ENCODE measurements at regions not wholly inside any gene's neighbourhood (a gene's known extent, or its start where the extent isn't known, plus 50 kb on each side); places are given as distances from the start of the nearest gene placed in this dataset.

DNA sequence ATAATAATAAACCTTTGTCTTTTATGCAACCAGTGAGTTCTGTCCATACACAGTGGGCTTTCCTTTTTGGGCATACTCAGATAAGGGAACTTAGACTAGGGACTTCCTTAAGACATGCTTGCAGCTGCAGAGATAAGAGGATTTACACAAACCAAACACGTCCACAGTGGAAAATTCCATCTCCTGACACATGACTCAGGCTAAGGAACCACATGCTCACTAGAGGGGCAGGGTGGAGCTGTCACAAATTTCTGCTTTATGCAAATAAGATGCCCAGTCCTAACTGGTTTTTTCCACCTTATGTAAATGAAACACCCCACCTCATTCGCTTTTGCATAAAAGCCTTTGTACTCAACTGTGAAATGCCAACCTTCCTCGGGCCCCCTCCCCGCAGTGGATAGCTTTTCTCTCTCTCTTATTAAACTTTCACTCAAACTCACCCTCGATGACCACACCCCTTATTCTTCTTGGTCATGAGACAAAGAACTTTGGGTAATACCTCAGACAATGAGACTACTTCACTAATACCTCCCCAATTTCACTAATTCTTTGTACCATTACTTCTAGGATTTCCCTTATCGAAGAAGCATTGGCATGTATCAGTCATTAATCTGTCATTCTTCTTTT lies 170.3 kb upstream of the FTMT start:
- no peak for FAIRE-seq

DNA sequence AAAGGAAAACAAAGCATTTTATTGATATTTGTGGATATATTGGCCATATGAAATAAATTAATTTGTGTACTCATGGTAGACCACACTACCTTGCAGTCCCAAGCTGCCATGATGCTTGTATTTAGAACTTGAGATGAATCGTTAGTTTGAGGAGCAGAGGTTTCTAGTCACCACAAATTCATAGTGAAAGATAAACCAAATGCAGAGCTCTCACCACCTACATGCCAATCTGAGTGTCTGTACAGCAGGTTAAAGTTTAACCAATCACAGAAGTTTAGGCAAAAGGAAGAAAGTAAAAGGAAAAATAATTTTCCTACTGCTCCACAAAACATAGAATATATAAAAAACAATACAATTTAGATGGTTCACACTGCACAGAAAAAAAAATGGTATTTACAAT lies 163.6 kb upstream of the FTMT start:
- FAIRE-seq, result no peak

DNA sequence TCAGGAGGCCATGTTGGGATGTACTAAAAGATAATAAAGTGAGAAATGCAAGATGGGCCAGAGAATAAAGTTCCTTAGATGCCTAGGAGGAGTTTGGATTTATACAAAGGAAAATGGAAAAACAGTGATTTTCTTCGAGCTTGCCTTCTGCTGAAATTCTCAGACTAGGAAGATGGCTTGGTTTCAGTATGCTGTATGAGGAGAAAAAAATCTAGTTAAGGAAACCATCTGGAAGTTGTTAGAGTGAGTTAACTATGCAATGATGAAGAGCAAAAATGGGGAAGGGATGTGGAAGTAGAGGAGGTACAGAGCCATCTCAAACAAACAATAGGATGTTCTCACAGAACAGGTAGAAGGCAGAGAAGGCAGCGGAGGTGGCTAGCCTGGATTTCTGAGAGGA lies 162.9 kb upstream of the FTMT start:
- FAIRE-seq, result no peak

DNA sequence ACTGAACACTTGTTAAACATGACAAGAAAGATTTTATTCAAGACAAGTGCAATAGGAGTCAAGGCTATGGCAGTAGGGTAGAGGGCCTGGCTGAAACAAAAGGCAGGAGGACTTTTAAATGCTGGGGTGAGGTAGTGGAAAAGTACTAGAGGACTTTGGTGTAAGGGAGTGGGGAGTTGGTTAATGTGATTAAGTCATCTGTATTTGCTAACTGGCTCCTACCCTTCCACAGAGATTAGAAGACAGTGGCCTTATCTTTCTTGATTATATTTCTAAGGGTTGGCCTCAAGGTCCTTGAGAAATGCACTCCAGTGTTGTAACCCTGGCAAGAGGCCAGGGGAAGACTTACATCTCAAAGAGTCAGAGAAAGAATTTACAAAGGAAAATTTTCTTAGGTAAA lies 160.2 kb upstream of the FTMT start:
- FAIRE-seq, result no peak

DNA sequence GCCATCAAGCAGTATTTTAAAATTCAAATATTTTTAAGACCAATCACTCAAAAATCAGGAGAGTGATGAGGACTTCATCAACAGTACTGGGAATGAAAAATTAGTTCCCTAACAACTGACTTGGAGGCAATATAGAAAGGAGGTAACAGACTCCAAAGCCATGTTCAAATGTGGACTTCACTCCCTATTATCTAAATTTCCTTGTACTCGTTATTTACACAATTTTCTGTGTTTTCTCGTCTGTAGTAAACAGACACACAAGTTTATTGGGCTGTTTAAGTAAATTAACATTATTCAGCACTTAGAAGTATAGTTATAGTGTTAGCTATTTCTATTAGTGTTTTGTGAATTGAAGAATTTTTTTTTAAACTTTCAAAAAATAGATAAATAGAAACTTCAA lies 159.5 kb upstream of the FTMT start:
- peak; percentile 25 for FAIRE-seq

DNA sequence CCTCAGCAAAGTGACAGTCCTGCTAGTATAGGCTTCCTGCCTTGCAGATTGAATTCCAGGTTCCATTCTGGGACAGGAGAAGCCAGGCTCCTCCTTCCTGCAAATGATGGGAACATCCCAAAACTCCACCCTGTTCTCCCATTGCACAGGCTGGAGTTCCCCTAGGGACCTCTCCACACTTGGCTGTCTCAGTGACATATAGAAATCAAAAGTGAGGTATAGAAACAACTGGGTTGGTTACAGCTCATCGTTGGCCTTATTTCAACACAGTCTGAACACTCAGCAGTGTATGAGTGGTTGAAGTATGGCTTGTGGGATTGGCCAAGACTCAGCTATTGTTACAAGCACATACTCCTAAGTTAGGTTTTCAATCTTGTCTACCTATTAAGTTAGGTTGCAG lies 157.8 kb upstream of the FTMT start:
- FAIRE-seq, result peak; percentile 9

DNA sequence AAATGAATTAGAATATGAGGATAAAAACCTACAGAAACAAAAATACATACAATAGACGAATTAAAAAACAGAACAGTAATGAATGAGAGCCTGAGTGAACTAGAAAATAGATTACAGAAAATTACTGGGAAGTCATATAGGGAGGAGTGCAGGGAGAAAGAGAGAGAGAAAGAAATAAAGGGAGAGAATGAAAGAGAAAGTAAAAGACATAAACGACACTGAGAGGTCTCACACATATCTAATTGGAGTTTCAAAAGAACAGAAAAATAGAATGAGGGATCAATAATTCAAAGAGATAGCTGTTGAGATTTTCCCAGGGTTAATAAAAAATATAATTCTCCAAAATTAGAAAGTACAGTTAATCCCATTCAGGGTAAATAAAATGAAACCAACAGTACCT lies 156.4 kb upstream of the FTMT start:
- FAIRE-seq, result peak; percentile 93

DNA sequence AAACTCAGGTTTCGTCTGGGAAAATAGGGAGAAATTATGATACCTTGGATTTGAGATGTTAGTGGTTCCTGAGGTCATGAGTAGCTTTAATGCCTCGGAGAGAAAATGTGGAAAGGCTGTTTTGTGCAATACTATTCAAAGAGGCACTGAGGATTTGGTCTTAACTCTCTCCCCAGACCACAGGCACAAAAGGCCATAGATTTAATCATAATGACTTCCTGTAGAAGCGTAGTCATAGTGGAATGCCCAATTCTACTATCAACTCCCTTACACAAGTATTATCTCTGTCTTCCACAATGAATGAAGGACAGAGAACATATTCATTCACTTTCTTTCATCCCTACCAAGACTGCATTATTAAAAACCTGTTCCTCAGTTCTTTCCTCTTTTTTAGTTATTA lies 153.0 kb upstream of the FTMT start:
- FAIRE-seq, result no peak

DNA sequence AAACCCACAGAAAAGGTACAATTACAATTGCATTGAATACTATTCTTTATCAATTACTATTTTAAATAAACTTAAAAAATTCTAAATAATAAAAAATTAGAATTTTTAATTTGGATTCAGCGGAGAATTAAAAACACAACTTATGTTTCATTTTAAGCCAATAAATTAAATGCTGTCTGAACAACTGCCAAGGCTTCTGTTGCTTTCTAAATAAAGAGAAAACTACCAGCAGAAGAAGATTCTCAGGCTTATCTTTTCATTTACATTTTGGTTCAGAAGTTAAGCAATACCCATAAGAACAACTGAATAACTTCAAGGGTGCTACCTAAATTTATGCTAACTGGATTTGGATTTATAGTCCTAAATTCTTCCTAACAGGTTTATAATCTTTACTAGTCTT lies 150.0 kb upstream of the FTMT start:
- no peak for FAIRE-seq

DNA sequence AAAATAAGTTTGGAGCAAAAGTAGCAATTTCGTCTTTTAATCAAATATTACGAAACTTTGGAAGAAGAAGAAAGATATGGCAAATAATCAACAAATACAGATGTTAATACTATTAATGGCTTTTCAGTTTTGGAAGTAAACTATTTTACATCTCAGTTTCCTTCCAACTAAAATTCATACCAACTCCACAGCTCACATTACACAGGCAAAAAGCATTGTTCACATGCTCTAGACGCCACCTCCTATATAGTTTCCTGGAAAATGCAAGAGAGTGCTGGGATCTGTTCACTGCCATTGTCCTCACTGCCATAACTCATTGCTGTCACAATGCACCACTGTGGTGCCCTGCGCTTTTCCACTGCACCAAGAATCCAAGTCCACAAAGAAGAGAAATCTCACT lies 149.0 kb upstream of the FTMT start:
- no peak for FAIRE-seq

DNA sequence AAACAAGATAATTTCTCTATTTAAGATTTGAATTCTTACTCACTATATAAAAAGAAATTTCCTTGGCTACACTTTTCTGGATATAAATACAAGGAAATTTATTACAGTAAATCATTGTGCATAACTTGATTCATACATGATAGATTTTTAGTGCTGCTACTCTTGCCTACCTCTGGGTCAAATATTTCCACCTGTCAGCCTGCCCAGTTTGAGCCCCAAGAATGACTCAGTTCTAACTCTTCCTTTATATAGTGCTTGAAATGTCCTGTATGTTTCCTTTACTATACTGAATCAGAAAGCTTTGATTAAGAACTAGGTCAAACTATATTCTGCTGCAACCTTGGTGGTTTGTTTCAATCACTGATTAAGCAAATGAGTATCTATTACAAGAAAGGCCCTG lies 147.4 kb upstream of the FTMT start:
- FAIRE-seq, result no peak

DNA sequence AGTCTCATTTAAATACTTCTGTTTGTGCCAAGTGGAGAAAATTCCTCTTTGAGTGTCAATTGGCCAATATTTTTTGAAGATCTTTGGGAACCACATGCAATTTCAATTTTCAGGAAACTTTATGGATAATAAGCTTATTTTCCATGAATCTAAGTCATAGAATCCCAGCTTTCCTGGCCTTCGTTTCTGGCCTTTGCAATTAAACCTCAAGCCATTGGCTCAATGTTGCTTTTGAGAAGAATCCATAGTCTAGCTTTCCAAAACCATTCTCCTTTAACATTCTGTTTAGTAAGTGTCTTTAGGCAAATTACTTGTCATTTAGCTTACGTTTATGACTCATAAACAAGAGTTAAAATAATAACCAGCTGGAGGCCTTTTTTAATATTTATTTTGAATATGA lies 145.0 kb upstream of the FTMT start:
- no peak for FAIRE-seq

DNA sequence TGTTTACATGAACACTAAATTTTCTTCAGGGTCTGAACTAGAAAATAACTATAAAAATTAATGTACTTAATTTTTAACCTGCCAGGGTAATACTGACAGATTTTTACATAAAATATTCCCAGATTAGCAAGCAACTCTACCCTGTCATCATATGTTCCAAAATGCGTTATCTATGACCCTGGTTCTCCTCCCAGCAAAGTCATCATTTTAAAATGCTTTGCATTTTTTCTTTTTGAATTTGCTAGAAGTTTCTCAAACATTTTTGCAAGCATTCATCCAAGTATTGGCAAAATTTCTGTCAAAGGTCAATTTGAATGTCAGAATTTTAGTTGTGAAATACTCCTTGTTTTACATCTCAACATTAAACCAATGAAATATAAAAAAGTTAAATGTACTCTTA lies 144.5 kb upstream of the FTMT start:
- FAIRE-seq, result peak; percentile 29

DNA sequence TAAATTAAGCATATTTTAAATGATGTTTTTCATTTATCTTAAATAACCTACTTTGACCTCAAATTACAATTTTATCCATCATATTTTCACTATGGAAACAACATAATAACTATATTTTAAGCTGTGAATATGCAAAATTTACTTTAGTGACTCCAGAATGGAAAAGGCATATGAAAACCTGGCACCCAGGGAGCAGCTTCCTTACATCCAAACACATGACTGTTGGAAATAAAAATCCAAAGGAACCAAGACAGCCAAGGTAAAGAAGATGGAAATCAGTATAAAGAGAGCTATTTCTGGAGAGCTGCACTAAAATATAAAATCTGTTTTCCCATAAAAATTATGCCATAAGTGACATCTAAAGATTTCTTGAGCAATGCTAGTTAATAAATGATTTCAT lies 140.3 kb upstream of the FTMT start:
- FAIRE-seq, result no peak

DNA sequence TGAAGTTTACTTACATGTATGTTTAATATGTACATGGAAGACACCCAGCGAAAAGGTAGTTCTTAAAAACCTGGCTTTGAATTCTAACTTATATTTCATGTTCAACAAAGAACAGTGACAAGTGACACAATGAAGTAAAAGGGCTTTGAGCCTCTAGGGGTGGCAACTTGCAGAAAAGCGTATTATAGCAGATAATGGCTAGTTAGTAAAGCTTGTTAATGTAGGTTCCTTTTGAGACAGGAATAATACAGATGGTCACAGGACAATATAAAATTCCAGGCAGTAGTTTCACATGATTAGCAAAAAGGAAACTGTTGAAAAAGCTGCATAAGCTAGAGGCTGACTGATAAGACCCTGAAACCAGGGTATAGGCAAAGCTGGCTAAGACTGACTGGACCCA lies 132.4 kb upstream of the FTMT start:
- no peak for FAIRE-seq

DNA sequence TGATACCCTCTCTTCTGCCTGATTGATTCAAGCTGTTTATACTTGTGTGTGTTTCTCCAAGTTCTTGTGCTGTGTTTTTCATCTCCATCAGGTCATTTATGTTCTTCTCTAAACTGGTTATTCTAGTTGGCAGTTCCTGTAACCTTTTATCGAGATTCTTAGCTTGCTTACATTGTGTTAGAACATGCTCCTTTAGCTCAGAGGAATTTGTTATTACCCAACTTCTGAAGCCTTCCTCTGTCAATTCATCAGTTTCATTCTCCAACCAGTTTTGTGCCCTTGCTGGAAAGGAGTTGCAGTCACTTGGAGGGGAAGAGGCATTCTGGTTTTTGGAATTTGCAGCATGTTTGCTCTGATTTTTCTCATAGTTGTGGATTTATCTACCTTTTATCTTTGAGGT lies 126.2 kb upstream of the FTMT start:
- no peak for FAIRE-seq

DNA sequence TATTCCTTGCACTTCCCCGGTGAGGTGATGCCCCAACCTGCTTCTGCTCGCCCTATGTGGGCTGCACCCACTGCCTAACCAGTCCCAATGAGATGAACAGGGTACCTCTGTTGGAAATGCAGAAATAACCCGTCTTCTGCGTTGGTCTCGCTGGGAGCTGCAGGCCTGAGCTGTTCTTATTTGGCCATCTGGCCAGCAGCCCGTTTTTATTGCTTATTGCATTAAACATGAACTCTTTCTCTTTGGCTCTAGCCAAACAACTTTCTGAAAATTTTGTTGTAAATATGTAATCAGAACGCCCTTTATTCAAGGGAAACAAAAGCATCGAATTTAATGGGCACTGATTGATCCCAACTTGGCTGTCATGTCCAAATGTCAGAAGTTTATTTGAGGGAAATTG lies 124.7 kb upstream of the FTMT start:
- FAIRE-seq, result no peak

DNA sequence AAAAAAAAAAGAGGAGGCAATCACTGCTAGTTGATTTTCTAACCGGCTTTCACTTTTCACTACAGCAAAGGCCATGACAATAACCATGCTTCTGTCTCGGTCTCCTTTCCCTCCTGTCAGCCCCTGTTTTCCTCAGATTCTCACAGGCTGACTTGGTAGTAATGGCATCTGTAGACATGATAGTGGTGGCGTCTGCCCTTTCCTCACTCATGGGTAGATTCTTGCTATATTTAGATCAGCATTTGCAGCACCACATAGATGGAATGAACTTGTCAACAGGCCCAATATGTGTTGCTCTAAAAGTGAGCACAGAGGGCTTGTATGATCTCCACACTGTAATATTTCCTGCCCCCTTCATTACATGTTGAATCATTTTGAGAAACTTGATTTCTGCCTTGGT lies 120.3 kb upstream of the FTMT start:
- no peak for FAIRE-seq

DNA sequence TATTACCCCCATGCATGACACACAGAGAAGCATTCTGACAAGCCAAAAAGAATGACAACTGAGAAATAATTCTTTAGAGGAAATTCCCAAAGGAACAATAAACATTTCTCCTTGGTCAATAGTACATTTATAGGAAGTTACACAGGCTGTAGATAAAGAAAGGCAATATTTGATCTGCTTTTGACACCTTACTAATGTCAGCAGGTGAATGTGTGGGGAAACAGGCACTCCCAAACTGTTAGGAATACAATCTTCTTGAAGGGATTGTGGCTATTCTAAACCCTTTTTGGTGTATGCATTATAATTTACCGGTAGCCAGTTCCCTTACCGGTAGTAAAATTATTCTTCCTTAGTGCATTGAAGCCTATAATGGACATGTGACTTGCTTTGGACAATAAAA lies 116.1 kb upstream of the FTMT start:
- no peak for FAIRE-seq

DNA sequence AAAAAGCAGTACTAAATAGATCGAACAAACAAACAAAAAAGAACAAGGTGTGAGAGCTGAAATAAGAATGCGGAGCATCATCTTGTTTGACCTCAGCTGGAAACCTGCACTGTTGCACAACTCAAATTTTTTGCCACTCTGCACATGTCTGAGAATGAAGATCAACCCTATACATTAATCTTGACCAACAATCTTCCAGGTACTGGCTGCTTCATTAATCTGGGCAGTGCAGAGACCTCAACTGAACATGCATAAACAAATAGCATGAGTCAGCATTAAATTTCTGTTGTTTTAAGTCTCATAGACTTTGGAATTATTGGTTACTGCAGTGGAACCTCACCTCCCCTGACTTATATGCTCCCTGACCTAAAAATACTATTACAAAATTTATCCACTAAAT lies 114.6 kb upstream of the FTMT start:
- FAIRE-seq, result no peak

DNA sequence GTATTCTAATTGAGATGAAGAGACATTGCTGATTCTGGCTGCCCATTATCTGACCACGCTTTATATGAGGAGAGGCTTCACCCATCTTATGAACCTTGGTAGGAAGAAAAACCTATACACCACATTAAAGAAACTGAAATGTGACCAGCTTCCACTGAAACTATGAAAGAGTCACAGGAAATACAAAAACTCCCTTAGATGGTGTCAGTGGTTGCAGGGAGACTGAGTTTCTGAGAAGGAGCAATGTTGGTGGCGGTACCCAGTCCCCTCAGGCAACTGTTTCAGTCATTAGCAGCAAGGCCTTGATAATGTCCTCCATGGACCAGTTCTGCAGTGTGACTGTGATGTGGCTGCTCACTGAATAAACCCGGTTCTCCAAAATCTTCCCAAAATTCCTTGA lies 110.5 kb upstream of the FTMT start:
- no peak for FAIRE-seq

DNA sequence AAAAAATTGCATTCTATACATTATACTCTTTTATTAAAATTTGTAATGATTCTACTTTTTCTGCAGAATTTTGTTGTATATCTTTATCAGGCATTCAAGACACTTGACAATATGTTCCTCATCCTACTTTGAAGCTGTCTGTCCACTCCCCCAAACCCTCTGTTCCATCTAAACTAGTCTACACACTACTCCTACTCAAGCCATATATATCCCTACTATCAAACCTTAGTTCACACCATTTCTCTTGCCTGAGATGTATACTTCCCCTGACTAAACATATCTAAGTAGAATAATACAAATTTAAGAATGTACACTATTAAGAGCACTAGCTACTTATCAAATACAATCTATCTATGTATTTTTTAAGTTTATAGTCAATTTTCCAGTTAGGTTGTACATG lies 107.1 kb upstream of the FTMT start:
- FAIRE-seq, result no peak

DNA sequence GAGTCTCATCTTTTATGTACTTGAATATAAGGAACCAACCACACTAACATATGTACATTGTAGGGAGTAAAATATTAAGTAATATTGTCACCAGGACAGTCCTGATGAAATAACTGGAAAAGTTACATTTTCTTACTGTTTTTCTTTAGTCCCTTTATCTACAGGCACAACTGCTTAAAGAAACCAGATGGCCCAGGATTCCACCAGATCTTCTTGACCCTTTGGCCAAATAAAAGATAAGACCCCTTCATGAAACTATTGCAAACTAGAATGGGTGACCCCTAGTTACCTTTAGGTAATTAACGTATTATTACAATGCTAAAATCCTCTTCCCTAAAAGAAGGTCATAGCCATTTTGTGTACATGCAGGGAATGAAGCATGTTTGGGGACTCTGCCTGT lies 106.3 kb upstream of the FTMT start:
- FAIRE-seq, result no peak

DNA sequence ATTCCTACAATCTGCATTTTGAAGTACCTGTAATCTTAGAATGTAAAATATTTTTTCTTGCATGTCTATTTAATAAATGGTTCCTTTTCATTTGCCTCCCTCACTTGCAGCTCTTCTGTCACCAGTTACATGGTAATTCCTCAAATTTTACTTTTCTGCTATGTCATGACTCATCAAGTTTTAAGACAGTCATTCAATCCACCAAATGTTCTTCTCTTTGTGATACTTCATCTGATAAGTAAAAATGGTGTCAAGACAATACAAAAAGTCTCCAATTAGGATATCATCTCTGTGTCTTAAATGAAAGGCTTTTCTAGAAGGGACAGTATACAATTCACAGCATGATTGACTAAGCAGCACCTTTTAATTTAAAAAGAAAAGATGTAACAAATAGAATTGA lies 104.9 kb upstream of the FTMT start:
- no peak for FAIRE-seq

DNA sequence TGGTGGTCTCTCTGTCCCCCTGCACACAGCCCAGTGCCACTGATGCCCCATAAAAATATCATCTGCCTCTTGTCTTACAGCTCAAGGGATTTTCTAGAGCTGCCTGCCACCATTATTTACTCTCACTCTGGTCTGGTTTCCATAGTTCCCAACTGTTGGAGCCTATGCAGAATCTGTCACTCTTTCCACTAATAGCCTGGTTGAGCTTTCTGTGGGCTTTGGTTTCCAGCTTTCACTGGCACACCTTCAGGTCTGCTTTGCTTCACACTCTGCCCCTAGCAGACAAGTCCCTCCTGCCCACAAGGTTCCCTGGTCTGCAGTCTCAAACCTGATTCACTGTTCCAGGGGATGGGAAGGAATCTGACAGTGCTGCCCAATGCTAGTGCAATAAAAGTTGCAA lies 103.0 kb upstream of the FTMT start:
- FAIRE-seq, result no peak

DNA sequence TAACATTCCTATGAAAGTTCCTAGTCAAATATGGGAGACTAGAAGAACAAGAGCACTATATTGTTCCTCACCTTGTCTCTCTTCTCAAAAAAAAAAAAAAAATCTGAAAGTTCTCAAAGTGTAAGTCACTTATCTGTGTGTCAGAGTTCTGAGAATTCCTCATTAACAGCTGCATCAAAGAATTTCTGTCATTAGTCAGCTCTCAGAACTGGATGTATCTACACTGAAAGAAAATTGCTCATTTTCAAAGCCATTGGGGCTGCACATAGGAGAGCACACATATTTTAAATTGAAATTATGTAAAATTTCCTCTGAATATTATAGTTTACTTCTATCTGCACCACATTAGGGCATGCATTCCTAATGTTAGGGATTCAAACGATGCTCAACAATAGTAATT lies 99.5 kb upstream of the FTMT start:
- no peak for FAIRE-seq
